K562 (cell line): ENCODE measurements at regions not wholly inside any gene's neighbourhood (a gene's known extent, or its start where the extent isn't known, plus 50 kb on each side); places are given as distances from the start of the nearest gene placed in this dataset.

Experiments
- ATAC-seq: fragments of 200-7000 bp; cut with Tn5 transposase; 3 replicates; pipeline ENCODE4 v1.9.1; 2020; ENCODE audit warnings: moderate library complexity
- BruUV-seq: library from RNA; stranded (reverse); fragments of 400-500 nt; replicated peaks from 2 replicates; lab custom pipeline; 2021; lab: Mats Ljungman, UMichigan
- CTCF ChIA-PET: fragments of 300-600 bp; formaldehyde crosslinking; extraction: SDS; loops from one replicate; lab custom pipeline; 2021; ENCODE audit warnings: low intra/inter-chr PET ratio; lab: Yijun Ruan, JAX
- POLR2A ChIA-PET: fragments of 300-600, 350-650 bp; sonication (Branson Sonifier 250); formaldehyde crosslinking; extraction: SDS; loops from one replicate; lab custom pipeline; 2021; ENCODE audit warnings: antibody characterized with exemption, inconsistent platforms; lab: Yijun Ruan, JAX
- DNase-seq, 4 experiments: peaks; one replicate each; pipeline versions ENCODE4 v3.0.0 to v3.0.0-alpha.2; 2011 to 2018; ENCODE audit warnings: low spot score in 3 of 4, mixed read lengths in 3 of 4; ENCODE audit errors: extremely low read depth in 1 of 4
- FAIRE-seq: peaks from 2 replicates; lab custom pipeline; 2011; peaks lifted over from hg19 to GRCh38; lab: Jason Lieb, UNC
- H2AFZ ChIP-seq: 2 replicates; pipeline ENCODE4 v1.6.0; 2011; ENCODE audit warnings: low read depth, low read length, control low read depth, inconsistent platforms
- H3K27ac ChIP-seq: fragments of 200-600 bp; 3 replicates; pipeline ENCODE4 v1.8.0; 2011; ENCODE audit warnings: low read depth, mild to moderate bottlenecking, control low read depth, inconsistent platforms, low read length, moderate library complexity, mixed read lengths; ENCODE audit errors: extremely low read depth
- H3K27me3 ChIP-seq, 2 experiments: fragments of 300-600 bp in 1 of 2; 2 replicates in 1 of 2; 3 replicates in 1 of 2; pipeline versions ENCODE4 v1.6.0 to v1.8.0; 2011; ENCODE audit warnings: inconsistent platforms in 2 of 2, low read length in 2 of 2, mild to moderate bottlenecking in 1 of 2, mixed read lengths in 1 of 2, moderate library complexity in 1 of 2; ENCODE audit not compliant: control insufficient read depth in 2 of 2, insufficient read depth in 2 of 2
- H3K36me3 ChIP-seq: fragments of 300-600 bp; 3 replicates; pipeline ENCODE4 v1.8.0; 2011; ENCODE audit warnings: mild to moderate bottlenecking, low read length, inconsistent platforms; ENCODE audit not compliant: control insufficient read depth, insufficient read depth
- H3K4me1 ChIP-seq, 2 experiments: fragments of 200-600 bp in 1 of 2; replicated peaks in 1 of 2; 2 replicates in 1 of 2; 3 replicates in 1 of 2; pipeline versions ENCODE4 v1.5.1 to v1.8.0; 2011; ENCODE audit warnings: inconsistent platforms in 2 of 2, low read length in 2 of 2, mild to moderate bottlenecking in 1 of 2, mixed read lengths in 1 of 2, moderate library complexity in 1 of 2; ENCODE audit not compliant: control insufficient read depth in 2 of 2, insufficient read depth in 2 of 2
- H3K4me2 ChIP-seq: 2 replicates; pipeline ENCODE4 v1.6.1; 2011; ENCODE audit warnings: low read length, control low read depth, inconsistent platforms, mixed read lengths; ENCODE audit not compliant: insufficient read depth
- H3K4me3 ChIP-seq: fragments of 200-600 bp; sonication (generic), shearing (Covaris generic); 2 replicates; pipeline ENCODE4 v1.5.1; 2016; ENCODE audit warnings: control low read depth, inconsistent platforms
- H3K79me2 ChIP-seq: fragments of 200-600 bp; 3 replicates; pipeline ENCODE4 v1.8.0; 2011; ENCODE audit warnings: low read length, inconsistent platforms; ENCODE audit not compliant: control insufficient read depth, insufficient read depth
- H3K9ac ChIP-seq, 2 experiments: 2 replicates each; pipeline versions ENCODE4 v1.6.0 to v1.6.1; 2011; ENCODE audit warnings: low read depth in 2 of 2, low read length in 2 of 2, control low read depth in 1 of 2, inconsistent platforms in 1 of 2, mild to moderate bottlenecking in 1 of 2, mixed read lengths in 1 of 2; ENCODE audit not compliant: insufficient read depth in 1 of 2
- H3K9me1 ChIP-seq: one replicate; pipeline ENCODE4 v1.6.0; 2011; ENCODE audit warnings: inconsistent platforms, mild to moderate bottlenecking, low read length, moderate library complexity; ENCODE audit not compliant: control insufficient read depth, insufficient read depth
- H3K9me3 ChIP-seq: replicated peaks from 2 replicates; pipeline ENCODE4 v1.5.1; 2011; ENCODE audit warnings: low read depth, low read length, inconsistent platforms; ENCODE audit not compliant: control insufficient read depth, insufficient read depth
- H4K20me1 ChIP-seq: replicated peaks from 2 replicates; pipeline ENCODE4 v1.6.1; 2011; ENCODE audit warnings: low read length, inconsistent platforms, mixed read lengths; ENCODE audit not compliant: control insufficient read depth, insufficient read depth
- ATF3 ChIP-seq, 2 experiments: fragments of 450-650 bp in 1 of 2; sonication (generic) in 1 of 2; formaldehyde crosslinking in 1 of 2; IDR thresholded peaks in 1 of 2; conservative IDR thresholded peaks in 1 of 2; 2 replicates each; pipeline versions ENCODE4 v1.6.1 to v1.8.1; 2016 to 2023; ENCODE audit warnings: mild to moderate bottlenecking in 2 of 2, moderate library complexity in 2 of 2, inconsistent platforms in 1 of 2, missing genetic modification reagents in 1 of 2
- CHCHD3 ChIP-seq: fragments of 250-450 bp; sonication (Bioruptor Pico); IDR thresholded peaks from 2 replicates; pipeline ENCODE4 v2.1.2; 2022; ENCODE audit warnings: mild to moderate bottlenecking
- CXXC5 ChIP-seq: fragments of 250-450 bp; sonication (Bioruptor Pico); IDR thresholded peaks from 2 replicates; pipeline ENCODE4 v1.8.0; 2022; ENCODE audit warnings: inconsistent platforms, mild to moderate bottlenecking, moderate library complexity
- NFIC ChIP-seq: fragments of 450-650 bp; IDR thresholded peaks from 2 replicates; pipeline ENCODE4 v1.6.1; 2017; ENCODE audit warnings: mild to moderate bottlenecking, inconsistent platforms
- NFIX ChIP-seq: fragments of 250-450 bp; sonication (Bioruptor Pico); IDR thresholded peaks from 2 replicates; pipeline ENCODE4 v1.4.0; 2020; ENCODE audit warnings: low read depth, mild to moderate bottlenecking, moderate library complexity
- PBX2 ChIP-seq, 2 experiments: IDR thresholded peaks in 1 of 2; conservative IDR thresholded peaks in 1 of 2; 2 replicates each; pipeline ENCODE4 v1.6.1; 2016; ENCODE audit warnings: low read depth in 2 of 2, mild to moderate bottlenecking in 1 of 2, missing compliant biosample characterization in 1 of 2, missing genetic modification characterization in 1 of 2, moderate library complexity in 1 of 2
- THAP12 ChIP-seq: fragments of 250-450 bp; sonication (Bioruptor Pico); IDR thresholded peaks from 2 replicates; pipeline ENCODE4 v1.9.0; 2021; ENCODE audit warnings: mild to moderate bottlenecking, inconsistent platforms
- THRAP3 ChIP-seq: fragments of 450-650 bp; IDR thresholded peaks from 2 replicates; pipeline ENCODE4 v1.6.1; 2016; ENCODE audit warnings: mild to moderate bottlenecking, inconsistent platforms, borderline replicate concordance
- ZFP1 ChIP-seq: fragments of 450-650 bp; formaldehyde crosslinking; IDR thresholded peaks from 2 replicates; pipeline ENCODE4 v1.4.0; 2020; ENCODE audit warnings: mild to moderate bottlenecking, mixed read lengths
- ZNF316 ChIP-seq: fragments of 450-650 bp; IDR thresholded peaks from 2 replicates; pipeline ENCODE4 v1.6.1; 2016
- whole genome bisulfite sequencing: fragments of 100-300 bp; shearing (Covaris generic); methylation state at CpG from one replicate; pipeline ENCODE4 v1.1.6; 2016; ENCODE audit warnings: low coverage, mixed read lengths; ENCODE audit not compliant: insufficient coverage; ENCODE audit errors: missing lambda C conversion rate; 5-methylcytosine and 5-hydroxymethylcytosine counted together
- in situ Hi-C: fragments of 300-500 bp; cut with MboI; formaldehyde crosslinking; loops from 4 replicates; pipeline ENCODE4 v1.15.0; 2018; ENCODE audit warnings: inconsistent platforms, mixed read lengths
- intact Hi-C: fragments of 100-400 bp; cut with micrococcal nuclease; formaldehyde crosslinking; loops from 2 replicates; pipeline ENCODE4 v1.14.2; 2022

GRCh38 chr2:41605311-41605710, 442.5 kb upstream of the PKDCC start:
- H2AFZ ChIP-seq = no peak overlapping the region
- ATAC-seq (no peak), DNase-seq (no peak), FAIRE-seq (no peak)
- CTCF ChIA-PET = no interaction called here
- H3K4me1 ChIP-seq = no peaks in the 10 kb centered on the region
- 0% methylated on average over 1 of the region's 1 CpG for WGBS
- H3K4me3 ChIP-seq = no peak overlapping the region
- no peaks in the 10 kb centered on the region for H3K36me3 ChIP-seq
- in situ Hi-C loops (no loop called here), intact Hi-C loops (no loop called here)
- no peak overlapping the region for H3K27ac ChIP-seq
- no TSS peak for BruUV-seq
- TF ChIP-seq ZNF316 = peak; percentile 10; the same call in 1 of the 2 replicates
- no peak for TF ChIP-seq CXXC5 (CRISPR knock-in tag)
- no peaks in the 10 kb centered on the region for H3K9me1 ChIP-seq
- no peak overlapping the region for H3K4me2 ChIP-seq
- no peak overlapping the region for H3K9ac ChIP-seq
- H3K79me2 ChIP-seq = no peaks in the 10 kb centered on the region
- no peaks in the 10 kb centered on the region for H4K20me1 ChIP-seq
- POLR2A ChIA-PET = no interaction called here
- no peaks in the 10 kb centered on the region for H3K9me3 ChIP-seq
- no peaks in the 10 kb centered on the region for H3K27me3 ChIP-seq

- intact Hi-C loops = no loop called here
- Histone ChIP-seq H3K4me1 (no peaks in the 10 kb centered on the region), H3K9me1 (no peaks in the 10 kb centered on the region), H3K4me2 (no peak overlapping the region), H2AFZ (no peak overlapping the region), H3K4me3 (no peak overlapping the region), H3K9me3 (no peaks in the 10 kb centered on the region), H3K27me3 (no peaks in the 10 kb centered on the region), H3K79me2 (no peaks in the 10 kb centered on the region), H3K27ac (no peak overlapping the region), H3K9ac (no peak overlapping the region), H4K20me1 (no peaks in the 10 kb centered on the region), H3K36me3 (no peaks in the 10 kb centered on the region)
- in situ Hi-C loops = no loop called here
- no TSS peak for BruUV-seq
- ChIA-PET CTCF (no interaction called here), POLR2A (no interaction called here)
- peak in 2 of 4 experiments; percentile 7 to 8 for DNase-seq
- no peak for FAIRE-seq
- ATAC-seq = no peak
- TF ChIP-seq THRAP3 (no peak), ZFP1 (no peak), CHCHD3 (CRISPR knock-in tag) (no peak), THAP12 (CRISPR knock-in tag) (no peak), ATF3 (IDR thresholded peaks at IDR 0.05) (no peak), ATF3 (CRISPR knock-in tag; conservative IDR thresholded peaks at IDR 0.05) (no peak), NFIC (peak; percentile 96), PBX2 (CRISPR knock-in tag; IDR thresholded peaks at IDR 0.05; ENCODE audit: low read depth) (no peak), PBX2 (tag; conservative IDR thresholded peaks at IDR 0.05; ENCODE audit: low read depth) (no peak), NFIX (CRISPR knock-in tag) (peak; percentile 95)
These were observed 441.9 kb upstream of the PKDCC start for GRCh38 chr2:41605914-41606313.
